ENCODE measurements at regions not wholly inside any gene's neighbourhood (a gene's known extent, or its start where the extent isn't known, plus 50 kb on each side); places are given as distances from the start of the nearest gene placed in this dataset.

DNA sequence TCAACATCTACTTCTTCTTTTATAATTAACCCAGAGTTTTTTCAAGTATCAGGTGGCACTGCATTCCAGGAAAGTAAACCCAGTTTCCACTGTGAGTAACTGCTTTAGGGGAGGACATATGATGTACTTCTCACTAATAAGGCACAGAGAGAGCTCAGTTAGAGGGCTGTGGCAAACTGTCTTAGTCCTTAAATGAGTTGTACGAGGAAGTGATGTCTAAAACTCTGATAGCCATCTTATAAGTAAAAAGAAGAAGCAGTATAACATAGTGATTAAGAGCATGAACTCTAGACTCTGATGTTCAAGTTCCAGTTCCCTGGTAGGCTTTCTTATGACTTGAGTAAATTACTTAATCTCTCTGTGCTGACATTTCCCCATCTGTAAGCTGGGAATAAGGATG is 58.7 kb upstream of the PTGS2 start:
- no peak overlapping the region for H3K4me3 ChIP-seq (ENCODE audit: low read depth, low read length)

GRCh38 chr1:186736971-186737685 is 56.9 kb upstream of the PTGS2 start:
- DNase-seq (ENCODE audit: low read depth), result no peak
- TF ChIP-seq, protein P1, sequence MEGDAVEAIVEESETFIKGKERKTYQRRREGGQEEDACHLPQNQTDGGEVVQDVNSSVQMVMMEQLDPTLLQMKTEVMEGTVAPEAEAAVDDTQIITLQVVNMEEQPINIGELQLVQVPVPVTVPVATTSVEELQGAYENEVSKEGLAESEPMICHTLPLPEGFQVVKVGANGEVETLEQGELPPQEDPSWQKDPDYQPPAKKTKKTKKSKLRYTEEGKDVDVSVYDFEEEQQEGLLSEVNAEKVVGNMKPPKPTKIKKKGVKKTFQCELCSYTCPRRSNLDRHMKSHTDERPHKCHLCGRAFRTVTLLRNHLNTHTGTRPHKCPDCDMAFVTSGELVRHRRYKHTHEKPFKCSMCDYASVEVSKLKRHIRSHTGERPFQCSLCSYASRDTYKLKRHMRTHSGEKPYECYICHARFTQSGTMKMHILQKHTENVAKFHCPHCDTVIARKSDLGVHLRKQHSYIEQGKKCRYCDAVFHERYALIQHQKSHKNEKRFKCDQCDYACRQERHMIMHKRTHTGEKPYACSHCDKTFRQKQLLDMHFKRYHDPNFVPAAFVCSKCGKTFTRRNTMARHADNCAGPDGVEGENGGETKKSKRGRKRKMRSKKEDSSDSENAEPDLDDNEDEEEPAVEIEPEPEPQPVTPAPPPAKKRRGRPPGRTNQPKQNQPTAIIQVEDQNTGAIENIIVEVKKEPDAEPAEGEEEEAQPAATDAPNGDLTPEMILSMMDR (IDR thresholded peaks at IDR 0.05; ENCODE audit: insufficient read depth, low read length), result no peak
- no peak overlapping the region for H3K4me3 ChIP-seq (ENCODE audit: low read depth, low read length)

More for the DNA sequence above, 58.7 kb upstream of the PTGS2 start:
- TF ChIP-seq, protein P1 (IDR thresholded peaks at IDR 0.05; ENCODE audit: insufficient read depth, low read length), result no peak
- no peak for DNase-seq (ENCODE audit: low read depth)

GRCh38 chr1:186735463-186735862 is 55.2 kb upstream of the PTGS2 start:
- DNase-seq (ENCODE audit: low read depth), result no peak
- H3K4me3 ChIP-seq (ENCODE audit: low read depth, low read length), result no peak overlapping the region
- TF ChIP-seq, protein P1 (IDR thresholded peaks at IDR 0.05; ENCODE audit: insufficient read depth, low read length), result no peak

- DNase-seq (ENCODE audit: low read depth), result no peak
- no peak overlapping the region for H3K4me3 ChIP-seq (ENCODE audit: low read depth, low read length)
- TF ChIP-seq, protein P1 (IDR thresholded peaks at IDR 0.05; ENCODE audit: insufficient read depth, low read length), result no peak
Observed at GRCh38 chr1:186730951-186731729, 50.9 kb upstream of the PTGS2 start.

All from fibroblast of the aortic adventitia (primary cell).